GM12873 (cell line): ENCODE measurements at regions not wholly inside any gene's neighbourhood (a gene's known extent, or its start where the extent isn't known, plus 50 kb on each side); places are given as distances from the start of the nearest gene placed in this dataset.

Experiments used
- TF ChIP-seq, protein P1 (sequence below): IDR thresholded peaks from 2 replicates; pipeline ENCODE4 v1.5.1; 2012; ENCODE audit warnings: low read depth, mild to moderate bottlenecking, moderate library complexity, low read length, control low read depth; ENCODE audit not compliant: insufficient read depth; ENCODE audit errors: missing control alignments

DNA sequence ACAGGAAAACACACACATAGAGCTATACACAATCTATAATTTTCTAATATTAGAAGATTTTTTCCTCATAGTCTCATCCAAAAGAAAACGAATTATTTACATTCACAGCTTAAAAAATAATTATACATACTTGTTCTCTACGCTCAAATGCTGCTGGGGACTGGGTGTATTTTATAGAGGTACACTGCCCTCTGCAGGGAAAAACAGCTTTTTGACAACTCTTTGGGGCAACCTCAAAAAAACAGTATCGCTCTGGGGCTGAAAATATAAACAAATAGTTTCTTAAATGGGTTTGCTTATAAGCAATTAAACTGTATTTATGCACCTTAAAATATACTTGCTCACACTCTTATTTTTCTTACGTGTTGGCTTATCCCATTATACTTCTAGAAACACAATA lies 261.8 kb upstream of the PSMD7 start:
- TF ChIP-seq, protein P1, sequence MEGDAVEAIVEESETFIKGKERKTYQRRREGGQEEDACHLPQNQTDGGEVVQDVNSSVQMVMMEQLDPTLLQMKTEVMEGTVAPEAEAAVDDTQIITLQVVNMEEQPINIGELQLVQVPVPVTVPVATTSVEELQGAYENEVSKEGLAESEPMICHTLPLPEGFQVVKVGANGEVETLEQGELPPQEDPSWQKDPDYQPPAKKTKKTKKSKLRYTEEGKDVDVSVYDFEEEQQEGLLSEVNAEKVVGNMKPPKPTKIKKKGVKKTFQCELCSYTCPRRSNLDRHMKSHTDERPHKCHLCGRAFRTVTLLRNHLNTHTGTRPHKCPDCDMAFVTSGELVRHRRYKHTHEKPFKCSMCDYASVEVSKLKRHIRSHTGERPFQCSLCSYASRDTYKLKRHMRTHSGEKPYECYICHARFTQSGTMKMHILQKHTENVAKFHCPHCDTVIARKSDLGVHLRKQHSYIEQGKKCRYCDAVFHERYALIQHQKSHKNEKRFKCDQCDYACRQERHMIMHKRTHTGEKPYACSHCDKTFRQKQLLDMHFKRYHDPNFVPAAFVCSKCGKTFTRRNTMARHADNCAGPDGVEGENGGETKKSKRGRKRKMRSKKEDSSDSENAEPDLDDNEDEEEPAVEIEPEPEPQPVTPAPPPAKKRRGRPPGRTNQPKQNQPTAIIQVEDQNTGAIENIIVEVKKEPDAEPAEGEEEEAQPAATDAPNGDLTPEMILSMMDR: peak; percentile 28

DNA sequence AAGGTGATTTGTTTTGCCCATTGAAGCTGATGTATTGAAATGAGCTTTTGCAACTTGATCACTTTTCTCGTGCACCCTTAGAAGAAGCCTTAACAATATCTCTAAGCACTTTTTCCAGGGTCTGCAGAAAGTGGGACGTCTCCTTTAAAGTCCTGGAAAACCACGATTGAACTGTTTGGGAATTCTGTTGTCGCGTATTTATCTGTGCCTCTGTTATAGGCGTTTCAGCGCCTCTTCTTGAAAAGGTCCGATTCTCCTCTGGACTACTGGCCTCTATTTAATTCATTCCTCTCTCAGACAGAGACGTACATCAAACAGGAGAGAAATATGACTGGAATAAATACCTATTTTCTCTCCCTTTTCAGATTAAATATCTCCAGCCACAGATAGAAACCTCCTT lies 262.4 kb upstream of the PSMD7 start:
- TF ChIP-seq, protein P1: no peak

DNA sequence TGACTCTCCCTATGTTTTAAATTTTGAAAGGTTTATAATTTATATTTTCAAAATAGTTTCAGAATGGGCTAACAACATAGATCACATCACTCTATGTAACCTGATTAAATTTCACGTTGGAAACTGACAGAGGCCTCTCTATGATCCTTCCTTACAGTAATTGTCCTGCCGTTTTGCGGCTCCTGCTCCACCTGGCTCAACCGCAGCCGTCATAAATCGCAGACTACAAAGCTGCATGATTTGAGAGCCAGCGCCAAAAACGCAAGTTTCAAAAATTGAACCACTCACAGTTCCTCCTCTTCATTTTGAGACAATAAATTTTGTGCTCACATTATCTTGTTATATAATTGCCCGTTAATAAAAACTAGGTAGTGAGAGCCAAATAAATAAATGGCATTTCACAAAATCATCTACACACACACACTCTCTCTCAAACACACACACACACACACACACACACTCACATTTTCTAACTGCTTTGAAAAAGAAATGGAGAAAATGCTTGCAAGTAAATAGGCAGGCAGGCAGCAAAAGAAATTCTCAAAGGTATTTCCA lies 263.1 kb upstream of the PSMD7 start:
- TF ChIP-seq, protein P1: no peak

DNA sequence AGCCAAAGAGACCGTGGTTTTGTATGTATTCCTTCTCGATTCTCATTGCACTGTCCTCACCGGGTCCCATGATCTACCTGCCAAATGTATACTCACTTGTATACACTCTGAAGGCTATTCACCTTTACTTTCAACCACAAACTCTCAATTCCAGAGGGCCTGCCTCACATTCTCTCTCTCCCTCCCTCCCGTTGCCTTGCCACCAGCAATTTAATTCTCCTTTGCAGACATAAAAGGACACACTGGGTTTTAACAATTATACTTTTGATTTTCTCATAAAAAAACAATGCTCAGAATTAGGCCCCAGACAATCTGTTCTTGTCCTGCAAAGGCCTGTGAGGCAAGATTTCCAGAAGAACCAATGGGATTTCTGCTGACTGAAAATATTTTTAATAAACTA lies 265.1 kb upstream of the PSMD7 start:
- TF ChIP-seq, protein P1: no peak

DNA sequence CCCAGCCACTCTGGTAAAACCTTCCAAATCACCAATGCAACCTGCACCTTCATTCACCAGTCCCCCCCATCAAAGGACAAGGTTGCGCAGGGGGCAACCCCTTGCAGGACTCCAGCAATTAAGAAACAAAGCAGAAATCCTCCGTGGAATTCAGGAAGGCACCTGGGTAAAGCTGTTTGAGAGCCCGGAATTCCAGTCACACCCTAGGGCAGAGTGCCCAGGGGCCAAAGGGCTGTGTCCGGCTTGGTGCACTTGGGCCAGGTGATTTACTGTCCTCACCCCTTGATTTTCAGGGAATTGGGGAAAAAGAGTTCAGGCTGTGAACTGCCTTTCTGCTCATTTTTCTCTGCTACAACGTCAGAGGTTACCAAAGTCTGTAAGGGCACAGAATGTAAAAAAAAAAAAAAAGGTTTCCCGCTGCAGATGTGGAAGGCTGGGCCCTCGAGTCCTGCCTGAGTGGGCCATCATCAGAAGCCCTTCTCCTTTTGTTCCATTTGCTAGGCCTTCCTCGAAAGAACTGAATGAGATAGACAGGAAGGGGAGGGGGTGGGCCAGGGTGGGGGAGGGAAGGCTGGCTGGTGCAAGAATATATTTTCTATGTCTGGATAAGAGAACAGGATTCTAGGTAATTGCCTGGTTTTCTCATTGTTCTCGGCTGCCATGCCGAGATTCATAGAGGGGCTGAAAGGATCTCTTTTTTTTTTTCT lies 266.5 kb upstream of the PSMD7 start:
- TF ChIP-seq, protein P1: no peak

DNA sequence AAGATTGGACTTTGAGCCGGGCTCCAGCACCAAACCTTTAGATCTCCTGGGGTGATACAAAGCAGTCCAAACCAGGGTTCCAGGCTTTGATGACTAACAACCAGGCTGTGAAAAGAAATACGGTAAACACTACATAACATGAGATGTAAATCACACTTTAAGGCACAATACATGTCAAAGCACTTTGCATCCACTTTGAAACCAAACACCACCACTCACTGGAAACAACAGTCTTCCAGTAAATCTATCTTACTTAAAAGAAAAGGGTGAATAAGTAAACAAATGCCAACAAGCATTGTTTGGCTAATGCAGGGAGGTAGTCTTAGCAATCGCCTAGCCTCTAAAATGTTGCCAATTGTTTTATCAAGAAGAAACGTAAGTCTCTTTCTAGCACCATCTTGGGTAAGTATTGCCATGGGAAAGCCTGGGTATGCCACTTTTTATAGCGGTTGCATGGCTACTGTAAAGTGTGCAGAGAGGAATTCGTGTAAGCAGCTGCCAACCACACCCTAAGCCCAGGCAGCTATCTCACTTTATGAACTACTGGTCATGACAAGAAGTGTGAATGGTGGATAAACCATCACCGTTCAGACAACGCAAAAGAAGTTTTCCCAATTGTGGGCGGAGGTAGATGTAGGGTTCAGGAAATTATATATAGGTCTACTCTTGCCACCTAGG lies 267.4 kb upstream of the PSMD7 start:
- TF ChIP-seq, protein P1: no peak
